AG09319 (cell line): ENCODE measurements at regions not wholly inside any gene's neighbourhood (a gene's known extent, or its start where the extent isn't known, plus 50 kb on each side); places are given as distances from the start of the nearest gene placed in this dataset.

Source experiments
- DNase-seq: peaks from one replicate; pipeline ENCODE4 v3.0.0-alpha.2; 2010; ENCODE audit warnings: low read depth; ENCODE audit errors: extremely low read depth
- TF ChIP-seq, protein P1 (sequence below): IDR thresholded peaks from 2 replicates; pipeline ENCODE4 v1.5.1; 2011; ENCODE audit warnings: low read depth, mild to moderate bottlenecking, inconsistent platforms, low read length, moderate library complexity

- DNase-seq = peak; percentile 65
- TF ChIP-seq, protein P1, sequence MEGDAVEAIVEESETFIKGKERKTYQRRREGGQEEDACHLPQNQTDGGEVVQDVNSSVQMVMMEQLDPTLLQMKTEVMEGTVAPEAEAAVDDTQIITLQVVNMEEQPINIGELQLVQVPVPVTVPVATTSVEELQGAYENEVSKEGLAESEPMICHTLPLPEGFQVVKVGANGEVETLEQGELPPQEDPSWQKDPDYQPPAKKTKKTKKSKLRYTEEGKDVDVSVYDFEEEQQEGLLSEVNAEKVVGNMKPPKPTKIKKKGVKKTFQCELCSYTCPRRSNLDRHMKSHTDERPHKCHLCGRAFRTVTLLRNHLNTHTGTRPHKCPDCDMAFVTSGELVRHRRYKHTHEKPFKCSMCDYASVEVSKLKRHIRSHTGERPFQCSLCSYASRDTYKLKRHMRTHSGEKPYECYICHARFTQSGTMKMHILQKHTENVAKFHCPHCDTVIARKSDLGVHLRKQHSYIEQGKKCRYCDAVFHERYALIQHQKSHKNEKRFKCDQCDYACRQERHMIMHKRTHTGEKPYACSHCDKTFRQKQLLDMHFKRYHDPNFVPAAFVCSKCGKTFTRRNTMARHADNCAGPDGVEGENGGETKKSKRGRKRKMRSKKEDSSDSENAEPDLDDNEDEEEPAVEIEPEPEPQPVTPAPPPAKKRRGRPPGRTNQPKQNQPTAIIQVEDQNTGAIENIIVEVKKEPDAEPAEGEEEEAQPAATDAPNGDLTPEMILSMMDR = no peak
Observed at GRCh38 chr13:34308725-34309124, 490.8 kb downstream of the RFC3 start.

- DNase-seq = no peak
- TF ChIP-seq, protein P1 = no peak
Observed at GRCh38 chr13:34310539-34310938, 492.6 kb downstream of the RFC3 start.

DNA sequence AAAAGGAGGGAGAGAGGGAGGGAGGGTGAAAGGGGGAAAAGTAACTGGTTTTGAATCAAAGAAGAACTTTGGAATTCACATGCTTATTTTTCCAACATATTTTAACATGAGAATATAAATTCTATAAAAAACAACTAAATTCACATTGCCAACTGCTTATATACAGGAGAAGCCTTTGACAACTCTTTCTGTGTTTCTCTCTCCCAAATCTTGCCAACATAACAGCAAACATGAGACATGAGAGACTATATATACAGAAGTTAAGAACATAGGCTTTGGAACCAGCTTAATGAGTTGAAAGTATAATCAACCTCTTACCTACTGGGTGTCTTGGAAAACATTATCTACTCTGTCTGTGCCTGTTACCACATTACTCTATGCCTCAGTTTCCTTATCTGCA is 493.3 kb downstream of the RFC3 start:
- no peak for DNase-seq
- TF ChIP-seq, protein P1 = no peak

- TF ChIP-seq, protein P1 = no peak
- no peak for DNase-seq
Observed at GRCh38 chr13:34312578-34312977, 494.6 kb downstream of the RFC3 start.

DNA sequence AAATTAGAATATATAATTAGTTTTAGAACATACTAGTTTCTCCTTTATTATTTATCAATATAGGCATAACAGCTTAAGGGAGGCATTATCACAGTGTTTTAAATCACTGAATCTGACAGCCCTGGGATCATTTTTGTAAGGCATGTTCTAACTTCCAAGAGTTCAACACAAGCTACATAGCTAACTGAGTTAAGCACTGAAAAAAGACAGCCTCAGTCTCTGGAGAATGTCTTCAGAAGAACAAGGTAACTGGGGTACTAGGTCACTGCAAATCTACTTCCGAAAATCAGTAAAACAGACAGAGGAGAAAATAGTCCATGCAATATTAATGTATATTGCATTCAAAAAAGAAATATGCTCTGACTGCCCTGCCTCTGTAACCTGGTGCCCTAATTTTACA is 502.1 kb downstream of the RFC3 start:
- no peak for DNase-seq
- TF ChIP-seq, protein P1 = no peak

- DNase-seq = no peak
- TF ChIP-seq, protein P1 = no peak
Observed at GRCh38 chr13:34322014-34322742, 504.2 kb downstream of the RFC3 start.

DNA sequence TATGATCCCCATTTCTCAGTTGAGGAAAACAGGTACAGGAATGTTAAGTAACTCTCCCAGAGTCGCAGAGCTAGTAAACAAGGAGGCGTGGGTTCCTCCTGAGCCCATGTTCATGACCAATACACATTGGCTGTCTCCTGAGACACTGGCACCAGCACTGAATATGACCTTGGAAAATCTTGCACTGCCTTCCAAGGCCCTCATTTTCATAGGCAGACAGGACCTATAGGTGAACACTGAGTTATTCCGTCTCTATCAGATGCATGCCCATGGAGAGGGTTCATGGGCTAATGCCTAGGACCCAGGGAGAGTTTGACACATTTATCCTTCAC is 504.8 kb downstream of the RFC3 start:
- TF ChIP-seq, protein P1 = no peak
- no peak for DNase-seq
